Activated naive CD4-positive, alpha-beta T cell treated with anti-CD3 and anti-CD28 coated beads, Interleukin-2, amount 50 U/mL, for 16 hours (primary cell): ENCODE measurements at regions not wholly inside any gene's neighbourhood (a gene's known extent, or its start where the extent isn't known, plus 50 kb on each side); places are given as distances from the start of the nearest gene placed in this dataset.

Experiments
- DNase-seq: peaks from one replicate; pipeline ENCODE4 v3.0.0-alpha.2; 2020

DNA sequence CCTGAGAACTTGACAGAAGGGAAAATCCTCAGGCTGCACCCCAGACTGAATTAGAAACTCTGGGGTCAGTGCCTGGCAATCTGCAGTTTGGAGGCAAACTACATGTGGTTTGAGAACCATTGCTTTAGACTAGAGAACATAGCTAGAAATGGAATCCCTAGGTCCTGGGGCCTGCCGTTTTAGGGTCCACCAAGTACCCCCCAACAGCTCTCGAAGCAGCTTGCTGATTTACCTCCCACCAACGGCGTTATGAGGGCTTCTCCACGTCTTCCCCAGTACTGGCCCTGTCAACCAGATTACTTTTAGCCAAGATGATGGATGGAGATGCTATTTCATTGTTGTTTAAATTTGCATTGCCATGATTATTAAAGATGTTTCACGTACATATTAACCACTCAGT, 272.5 kb downstream of the XXYLT1 start:
- no peak for DNase-seq

DNA sequence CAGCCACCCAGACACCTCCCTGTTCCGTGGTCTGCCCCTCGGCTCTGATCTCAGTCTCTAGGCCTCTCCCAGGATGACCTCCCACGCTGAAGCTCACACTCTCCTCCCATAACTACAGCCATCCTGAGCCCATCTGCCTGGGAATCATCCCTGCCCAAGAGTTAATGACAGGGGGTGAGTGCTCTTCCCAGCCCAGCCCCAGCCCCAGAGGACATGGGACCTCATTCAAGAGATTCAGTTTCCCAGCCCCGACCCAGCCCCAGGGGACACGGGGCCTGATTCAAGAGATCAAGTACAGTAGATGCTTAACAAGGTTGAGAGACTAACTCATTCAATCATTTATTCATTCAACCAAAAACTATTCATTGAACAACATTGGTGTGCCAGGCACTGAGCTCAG, 272.0 kb downstream of the XXYLT1 start:
- DNase-seq, result no peak

DNA sequence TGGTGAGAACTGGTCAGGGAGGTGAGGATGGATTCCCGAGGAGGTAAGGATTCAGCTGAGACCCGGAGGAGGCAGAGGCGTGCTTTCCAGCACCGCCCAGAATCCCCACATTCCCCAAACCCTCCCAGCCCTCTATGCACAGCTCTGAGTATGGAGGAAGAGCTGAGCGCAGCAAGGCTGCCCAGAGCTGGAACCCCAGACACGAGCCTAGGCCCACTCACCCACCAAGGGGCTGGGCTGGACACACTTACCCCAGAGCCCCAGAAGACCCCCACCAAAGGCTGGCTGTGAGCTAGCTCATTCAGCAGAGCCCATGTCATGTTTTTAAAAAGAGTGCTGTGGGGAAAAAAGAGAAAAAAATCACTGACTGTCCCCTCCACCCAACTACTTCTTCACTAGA, 271.5 kb downstream of the XXYLT1 start:
- DNase-seq, result no peak

DNA sequence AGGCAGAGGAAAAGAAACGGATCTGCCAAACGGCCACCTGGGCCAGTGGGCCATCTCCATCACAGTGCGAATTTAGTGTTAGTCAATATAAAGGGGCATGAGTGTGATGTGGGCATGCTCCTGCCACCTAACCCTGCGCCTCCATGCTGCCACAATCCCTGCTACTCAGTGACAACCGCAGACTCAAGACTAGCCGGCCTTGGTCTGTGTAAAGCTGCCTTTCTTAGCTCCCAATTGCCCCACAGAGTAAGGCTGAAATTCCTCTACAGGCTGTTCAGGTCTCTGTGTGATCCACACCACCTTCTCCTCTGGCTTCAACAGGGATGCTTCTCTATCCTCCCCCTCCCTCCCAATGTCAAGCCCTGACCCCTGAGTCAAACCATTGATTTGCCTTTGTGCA, 269.7 kb downstream of the XXYLT1 start:
- no peak for DNase-seq

DNA sequence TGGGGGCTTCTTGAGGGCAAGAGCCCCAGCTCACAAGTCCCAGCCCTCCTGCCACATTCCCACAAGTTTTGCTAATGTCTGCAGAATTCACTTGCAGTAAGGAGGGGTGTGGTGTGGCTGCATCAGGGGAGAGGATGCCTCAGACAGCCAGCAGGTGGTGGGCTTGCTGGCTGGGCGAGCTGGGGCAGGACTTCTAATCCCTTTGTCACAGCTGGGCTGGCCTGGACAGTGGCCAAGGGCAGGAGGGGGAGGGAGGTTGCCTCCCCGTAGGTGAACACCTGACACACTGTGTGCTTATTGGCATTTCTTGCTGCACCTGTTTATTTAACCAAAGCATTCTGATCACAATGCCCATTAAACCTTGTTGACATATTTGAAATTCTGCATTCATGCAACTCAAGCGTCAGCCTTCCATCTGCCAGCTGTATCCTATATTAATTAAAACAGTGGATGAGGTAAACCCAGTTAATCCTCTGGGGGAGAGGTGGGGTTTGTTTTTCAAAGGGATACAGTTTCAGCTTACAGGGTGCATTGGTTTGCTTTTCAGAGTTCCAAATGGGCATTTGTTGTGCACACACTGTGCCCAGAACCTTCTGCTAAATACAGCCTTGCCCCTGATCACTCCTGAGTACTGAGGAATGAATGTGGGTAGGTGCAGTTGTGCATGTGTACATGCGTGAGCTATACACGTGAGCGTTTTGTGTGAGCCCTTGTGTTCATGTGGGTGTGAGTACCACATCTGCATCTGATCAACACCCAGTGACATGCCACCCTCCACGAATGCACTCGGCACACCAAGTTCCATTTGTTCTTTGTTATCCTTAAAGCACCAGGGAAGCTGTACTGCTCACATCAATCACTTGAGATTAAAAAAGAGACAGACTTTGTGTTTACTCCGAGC, 268.7 kb downstream of the XXYLT1 start:
- no peak for DNase-seq

DNA sequence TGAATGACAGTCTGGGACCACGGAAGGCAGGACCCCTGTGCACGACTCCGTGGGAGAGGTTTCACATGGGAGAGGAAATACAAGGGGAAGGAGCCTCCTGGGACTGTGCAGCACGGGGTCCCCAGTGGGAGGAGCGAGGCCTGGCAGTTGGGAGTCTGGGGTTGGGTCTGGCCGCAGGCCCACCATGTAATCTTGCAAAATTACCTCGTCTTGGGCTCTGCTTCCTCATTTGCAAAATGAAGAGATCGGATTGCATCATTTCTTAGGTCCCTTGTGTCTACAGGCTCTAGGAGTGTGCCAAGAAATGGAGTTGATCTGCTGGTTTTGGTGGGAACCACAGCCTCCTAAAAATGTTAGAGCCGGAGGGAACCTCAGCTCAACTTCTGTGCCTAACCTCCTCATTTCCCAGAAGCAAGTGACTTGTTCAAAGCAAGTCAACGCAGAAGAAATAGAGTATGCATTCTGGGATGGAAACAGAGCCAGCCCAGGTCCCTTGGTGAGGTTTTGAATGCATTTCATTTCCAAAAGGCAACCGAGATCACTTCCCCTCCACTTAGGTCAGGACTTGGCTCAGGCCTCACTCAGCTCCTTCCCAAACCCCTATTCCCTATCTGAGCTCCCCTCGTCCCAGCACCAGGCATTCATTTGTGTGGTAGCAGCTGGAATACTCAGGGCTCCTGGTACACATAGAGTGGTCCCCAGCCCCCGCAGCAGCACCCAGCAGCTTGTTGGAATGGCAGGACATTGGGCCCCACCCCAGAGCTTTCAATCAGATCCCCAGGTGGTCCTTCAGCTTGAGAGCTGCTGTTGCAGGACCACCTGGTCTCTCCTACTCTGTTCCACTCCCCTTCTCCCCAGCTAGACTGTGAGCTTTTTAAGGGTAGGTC, 267.7 kb downstream of the XXYLT1 start:
- no peak for DNase-seq

DNA sequence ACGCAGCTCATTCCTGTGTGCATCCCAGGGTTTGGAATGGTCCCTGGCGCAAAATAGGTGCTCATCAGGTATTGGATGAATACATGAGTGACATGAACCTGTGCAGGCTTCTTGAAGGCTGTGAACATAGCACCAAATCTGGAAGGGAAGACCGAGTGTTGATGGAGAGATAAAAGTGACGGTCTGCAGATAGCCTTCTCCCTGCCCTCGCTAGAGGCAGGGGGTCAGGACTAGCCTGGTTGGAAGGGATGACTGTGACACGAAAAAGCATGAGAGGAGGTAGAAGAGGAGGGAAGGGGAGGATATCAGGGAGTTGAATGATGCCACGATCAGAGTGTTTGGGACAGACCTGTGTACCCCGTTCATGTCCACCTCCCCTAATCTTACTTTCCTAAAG, 267.1 kb downstream of the XXYLT1 start:
- no peak for DNase-seq

DNA sequence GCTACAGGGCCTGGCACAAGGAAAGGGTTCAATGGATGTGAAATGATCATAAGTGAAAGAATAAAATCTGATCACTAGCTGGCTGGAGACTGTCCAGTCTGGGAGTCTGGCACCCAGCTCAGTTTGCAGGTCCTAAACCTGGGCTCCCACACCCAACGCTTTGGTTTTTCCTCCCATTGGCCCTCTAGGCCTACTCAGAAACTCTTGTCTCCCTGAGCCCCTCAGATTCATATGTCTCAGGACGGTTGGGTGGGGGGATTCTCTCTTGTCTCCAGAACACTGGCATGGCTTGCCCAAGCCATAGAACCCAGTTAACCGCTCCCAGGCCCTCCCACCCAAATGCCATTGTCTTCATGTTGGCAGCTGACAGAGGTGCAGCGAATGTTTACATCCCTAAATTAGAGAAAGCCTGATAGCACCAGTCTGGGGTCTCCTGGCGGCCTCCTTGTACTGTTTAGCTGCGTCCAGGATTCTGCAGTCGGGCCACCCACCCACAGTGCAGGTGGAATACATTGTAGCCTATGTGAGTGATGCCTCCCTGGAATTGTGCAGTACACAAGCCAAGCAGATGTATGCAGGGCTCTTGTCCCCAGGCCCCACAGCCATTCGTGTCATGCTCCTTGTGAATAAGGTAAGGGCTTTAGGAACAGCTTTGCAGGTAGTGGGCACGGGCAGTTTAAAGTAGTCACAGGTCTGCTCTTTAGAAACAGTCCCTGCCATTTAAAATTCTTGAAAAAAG, 266.3 kb downstream of the XXYLT1 start:
- DNase-seq, result no peak

DNA sequence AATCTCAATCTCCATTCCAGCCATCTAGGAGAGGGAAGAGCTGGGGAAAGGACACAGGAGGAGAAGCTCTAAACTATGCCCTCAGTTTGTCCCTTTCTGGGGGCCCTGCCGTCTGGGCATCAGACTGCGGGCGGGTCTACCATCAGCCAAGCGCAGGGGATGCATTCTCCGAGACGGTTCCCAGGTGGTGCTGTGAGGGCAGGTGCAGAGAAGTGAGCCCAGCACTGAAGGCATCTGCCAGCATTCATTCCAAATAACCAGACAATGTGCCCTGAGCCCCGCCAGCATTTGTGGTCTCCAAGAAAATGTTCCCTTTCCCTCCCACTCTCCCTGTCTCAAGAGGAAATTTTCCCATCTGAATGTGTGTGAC, 265.7 kb downstream of the XXYLT1 start:
- DNase-seq, result no peak

DNA sequence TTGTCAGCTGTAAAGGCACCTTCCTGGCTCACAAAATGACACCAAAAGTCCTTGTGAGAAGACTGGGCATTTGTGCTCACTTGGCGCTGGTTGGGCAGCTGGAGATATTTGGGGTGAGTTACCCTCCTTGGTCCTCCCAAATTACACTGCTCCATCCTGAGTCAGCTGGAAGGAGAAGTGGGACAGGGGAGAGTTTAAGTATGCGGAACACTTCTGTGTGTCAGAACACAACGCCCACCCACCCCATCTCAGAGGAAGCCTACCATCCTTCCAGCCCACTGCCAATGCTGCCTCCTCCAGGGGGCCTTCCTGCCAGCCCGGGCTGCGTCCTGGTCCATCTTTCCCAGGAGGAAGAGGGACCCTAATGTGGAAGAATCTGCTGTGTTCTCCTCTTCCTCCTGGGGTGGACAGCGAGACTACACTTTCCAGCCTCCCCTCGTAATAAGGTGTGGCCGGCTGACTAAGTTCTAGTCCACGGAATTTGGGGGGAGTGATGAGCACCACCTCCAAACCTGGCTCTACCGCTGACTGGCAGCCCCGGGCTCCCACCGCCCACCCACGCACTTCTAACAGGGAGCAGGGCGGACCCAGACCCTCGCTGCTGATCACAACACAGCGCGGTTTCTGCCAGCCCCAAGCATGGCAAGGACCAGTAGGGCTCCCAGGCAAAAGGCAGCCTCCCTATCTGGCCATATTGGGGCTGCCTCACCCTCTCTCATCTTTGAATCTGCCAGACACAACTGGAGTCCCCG, 265.0 kb downstream of the XXYLT1 start:
- DNase-seq, result no peak

DNA sequence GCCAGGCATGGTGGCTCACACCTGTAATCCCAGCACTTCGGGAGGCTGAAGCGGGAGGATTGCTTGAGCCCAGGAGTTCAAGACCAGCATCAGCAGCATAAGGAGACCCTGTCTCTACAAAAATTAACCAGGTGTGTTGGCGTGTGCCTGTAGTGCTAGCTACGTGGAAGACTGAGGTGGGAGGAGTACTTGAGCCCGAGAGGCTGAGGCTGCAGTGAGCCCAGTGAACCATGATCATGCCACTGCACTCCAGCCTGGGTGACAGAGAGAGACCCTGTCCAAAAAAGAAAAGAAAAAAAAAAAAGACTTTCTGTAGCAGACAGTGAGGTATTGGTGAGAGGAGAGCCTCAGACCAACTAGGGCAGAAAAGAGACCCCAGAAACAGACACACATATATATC, 263.8 kb downstream of the XXYLT1 start:
- DNase-seq, result no peak

DNA sequence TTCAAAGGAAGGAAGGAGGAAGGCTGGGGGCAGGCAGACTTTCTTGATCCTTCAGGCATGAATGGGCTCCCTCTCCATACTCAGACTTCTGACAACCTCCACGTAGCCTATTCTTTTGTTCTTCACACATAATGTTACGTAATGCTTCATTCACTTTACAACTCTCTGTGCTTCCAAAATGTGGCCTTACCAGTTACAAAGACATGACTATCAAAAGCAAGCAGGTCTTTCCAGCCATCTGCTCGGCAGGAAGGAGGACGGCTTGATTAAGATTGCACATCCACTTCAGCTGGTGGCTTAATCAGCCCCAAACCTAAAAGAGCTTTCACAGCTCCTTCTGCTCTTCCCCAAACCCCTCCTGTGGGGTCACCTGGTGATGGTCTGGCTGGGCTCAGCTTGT, 263.2 kb downstream of the XXYLT1 start:
- DNase-seq, result no peak

DNA sequence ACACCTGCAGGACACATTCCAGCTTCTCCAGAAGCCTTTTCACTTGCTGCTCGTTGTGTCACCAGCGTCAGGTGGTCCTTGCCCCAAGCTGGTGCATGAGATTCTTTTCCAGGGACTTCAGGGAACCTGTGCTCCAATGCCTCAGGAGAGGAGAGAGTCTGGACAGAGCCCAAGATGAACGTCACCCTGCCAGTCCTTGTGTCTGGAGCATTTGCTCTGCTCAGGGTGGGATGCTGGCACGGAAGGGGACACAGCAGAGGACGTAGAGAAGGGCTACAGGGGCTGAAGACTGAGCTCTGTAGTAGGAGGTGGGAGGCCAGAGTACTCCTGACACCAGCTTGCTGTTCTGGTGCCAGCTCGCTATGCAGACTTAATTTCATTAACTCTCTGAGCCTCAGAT, 262.1 kb downstream of the XXYLT1 start:
- no peak for DNase-seq

DNA sequence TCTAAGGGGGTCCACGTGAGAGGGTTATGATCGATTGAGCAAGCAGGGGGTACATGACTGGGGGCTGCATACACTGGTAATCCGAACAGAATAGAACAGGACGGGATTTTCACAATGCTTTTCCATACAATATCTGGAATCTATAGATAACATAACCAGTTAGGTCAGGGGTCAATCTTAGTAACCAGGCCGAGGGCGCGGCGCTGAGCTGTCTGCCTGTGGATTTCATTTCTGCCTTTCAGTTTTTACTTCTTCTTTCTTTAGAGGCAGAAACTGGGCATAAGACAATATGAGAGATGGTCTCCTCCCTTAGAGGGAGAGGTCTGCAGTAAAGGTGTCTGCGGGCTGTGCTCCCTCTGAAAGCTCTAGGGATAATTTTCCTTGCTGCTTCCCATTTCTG, 261.3 kb downstream of the XXYLT1 start:
- no peak for DNase-seq

DNA sequence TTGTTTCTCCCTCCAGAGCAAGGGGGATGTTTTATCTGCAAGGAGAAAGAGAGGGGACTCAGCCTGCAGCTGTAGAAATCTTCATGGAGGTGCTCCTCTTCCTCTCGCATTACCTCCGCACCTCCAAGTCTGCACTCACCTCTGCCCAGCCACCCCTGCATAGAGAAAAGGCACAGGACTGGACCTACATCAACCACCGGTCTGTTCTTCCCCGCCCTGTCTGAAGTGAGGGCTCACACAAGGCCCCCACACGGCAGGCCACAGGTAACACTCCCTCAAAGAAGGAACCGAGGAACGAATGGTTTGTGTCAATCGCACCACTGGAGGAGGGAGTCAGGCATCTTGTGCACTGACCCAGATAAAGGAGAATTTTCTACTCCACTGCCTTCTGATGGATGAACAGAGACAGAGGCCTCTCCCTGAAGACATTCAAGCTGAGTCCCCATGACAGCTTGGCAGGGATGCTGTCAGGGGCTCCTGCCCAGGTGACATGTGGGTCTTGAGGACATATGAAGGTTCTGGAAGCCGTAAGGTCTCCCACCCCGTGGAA, 260.3 kb downstream of the XXYLT1 start:
- DNase-seq, result no peak

DNA sequence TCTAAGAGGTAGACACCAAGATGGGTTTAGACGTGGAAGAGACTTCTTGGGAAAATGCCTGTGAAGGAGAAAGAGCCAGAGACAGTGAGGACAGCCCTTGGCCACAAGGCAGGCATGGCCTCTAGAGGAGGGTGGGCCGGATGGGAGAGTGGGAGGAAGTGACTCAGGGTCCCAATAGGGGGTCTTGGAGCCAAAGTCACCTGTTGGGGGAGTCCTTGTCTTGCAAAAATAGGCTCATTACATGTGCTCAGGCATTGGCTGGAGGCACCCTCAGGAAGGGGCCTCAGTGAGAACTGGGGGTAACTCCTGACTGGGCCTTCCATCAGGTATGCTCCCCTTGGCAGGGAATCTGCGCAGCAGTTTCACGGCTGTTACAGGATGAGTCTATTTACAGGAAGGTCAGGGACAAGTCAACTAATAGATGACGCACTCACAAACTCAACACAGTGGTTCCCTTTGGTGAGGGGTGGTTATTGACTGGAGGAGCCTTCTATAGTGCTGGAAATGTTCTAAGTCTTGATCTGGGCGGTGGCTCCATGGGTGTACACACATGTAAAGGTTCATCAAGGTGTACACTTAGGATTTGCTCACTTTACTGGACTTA, 259.6 kb downstream of the XXYLT1 start:
- no peak for DNase-seq

DNA sequence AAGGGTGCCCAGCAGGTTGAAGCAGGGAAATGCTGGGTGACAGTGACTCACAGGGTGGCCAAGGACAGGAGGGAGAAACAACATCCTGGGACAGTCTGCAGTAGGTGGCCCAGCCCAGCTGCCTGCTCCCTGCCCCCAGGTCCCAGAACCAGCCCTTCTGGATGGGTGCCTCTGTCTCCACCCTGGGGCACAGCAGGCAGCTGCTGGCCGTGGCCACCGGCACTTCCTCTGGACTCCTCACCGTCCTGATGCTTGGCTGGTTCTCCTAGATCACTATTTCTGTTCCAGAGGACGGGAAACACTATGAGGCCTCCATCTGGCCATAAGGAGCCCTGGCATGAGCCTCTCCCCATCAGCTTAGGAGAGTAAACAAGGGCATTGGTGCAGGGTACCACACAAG, 258.9 kb downstream of the XXYLT1 start:
- DNase-seq, result no peak

DNA sequence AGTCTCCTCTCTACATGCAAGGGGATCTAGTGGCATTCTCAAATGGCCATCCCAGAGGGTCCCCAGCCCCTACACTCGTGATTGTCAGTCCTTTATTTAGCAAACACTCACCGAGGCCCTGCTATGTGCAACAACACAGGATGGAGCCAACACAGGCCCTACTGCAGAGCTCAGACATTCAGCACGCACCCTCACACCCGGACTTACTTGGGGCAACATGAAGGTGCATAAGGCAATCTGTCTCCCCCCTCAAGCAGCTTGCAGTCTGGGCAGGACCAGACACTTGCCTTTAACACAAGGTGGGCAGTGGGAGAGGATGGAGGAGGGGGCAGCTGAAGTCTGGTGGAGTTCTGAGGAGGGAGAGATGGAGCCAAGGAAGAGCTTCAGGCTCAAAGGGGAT, 258.4 kb downstream of the XXYLT1 start:
- DNase-seq, result no peak

DNA sequence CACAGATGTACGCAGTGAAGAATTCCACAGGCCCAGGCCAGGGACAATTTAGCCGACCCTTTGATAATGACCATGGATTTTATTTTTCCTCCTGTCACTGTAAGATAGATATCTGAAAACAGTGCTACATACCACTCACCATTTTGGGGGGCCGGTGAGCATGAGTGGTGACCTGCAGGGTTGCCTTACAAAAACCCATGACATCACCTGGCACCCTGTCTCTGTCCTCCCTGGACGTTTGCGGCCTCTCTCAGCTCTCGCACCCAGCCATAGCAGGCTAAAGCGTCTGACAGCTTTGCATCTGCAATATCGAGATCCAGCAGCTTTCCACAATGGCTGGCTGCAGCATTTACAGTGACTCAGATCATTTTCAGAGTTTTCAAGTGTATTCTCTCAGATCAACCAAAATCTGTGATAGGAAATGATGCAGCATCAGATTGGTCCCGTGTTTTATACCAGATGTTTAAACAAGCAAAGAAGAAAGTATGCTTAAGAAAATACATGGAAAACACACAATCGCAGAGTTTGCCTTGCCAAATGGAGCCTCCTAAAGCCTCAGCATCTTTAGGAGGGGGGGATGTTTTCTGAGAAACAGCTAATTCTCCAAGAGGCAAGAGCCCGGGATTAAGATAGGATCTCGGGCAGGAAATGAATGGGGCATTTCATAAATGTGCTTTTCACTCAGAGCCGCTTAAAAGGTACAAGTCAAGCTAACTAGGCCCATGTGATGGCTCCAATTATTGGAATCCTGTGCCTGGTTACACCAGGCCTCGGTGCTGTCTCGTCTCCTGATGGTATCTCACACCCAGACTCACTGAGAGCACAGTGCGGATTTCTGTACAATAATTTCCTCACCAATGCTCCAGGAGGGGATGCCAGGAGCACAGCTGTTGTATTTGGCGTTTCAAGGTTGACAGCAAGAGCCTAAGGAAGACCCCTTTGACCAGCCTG, 257.3 kb downstream of the XXYLT1 start:
- no peak for DNase-seq

DNA sequence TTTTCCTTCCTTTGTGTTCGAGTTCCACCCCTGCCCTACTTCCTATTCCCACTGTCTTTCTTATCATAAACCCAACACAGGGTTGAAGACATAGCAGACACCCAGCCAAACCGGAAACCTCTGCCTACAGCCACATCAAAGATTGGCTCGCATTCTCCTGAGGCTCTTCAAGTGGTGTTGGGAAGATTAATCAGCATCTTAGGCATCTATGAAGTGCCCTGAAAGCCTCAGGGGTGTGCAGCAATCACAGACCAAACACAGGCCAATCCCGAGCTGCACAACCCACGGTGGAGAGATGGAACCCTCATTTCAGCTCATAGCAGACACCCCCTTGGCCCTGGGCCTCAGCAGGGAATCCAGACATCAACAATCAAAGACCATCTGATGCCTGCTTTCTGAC, 255.9 kb downstream of the XXYLT1 start:
- DNase-seq, result no peak

DNA sequence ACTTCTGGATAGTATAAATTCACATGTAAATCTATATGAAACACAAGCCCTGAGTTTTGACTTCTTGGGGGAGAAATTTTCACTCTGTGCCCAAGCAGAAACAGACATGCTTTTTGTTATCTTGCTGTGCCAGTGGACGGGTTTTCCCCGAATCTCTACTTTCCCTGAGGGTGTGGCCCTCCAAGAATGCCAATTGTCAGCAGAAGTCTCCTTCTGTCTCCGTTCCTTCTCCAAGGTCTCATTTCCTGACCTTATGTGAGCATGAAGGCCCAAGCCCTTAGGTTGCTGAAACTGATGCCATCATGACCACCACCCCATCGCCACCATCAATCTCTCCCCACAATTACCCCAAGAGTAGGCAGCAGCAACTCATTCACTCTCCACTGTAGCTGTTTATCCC, 253.8 kb downstream of the XXYLT1 start:
- no peak for DNase-seq
